K562 (cell line): ENCODE measurements at regions not wholly inside any gene's neighbourhood (a gene's known extent, or its start where the extent isn't known, plus 50 kb on each side); places are given as distances from the start of the nearest gene placed in this dataset.

Experiments
- ATAC-seq: fragments of 200-7000 bp; cut with Tn5 transposase; 3 replicates; pipeline ENCODE4 v1.9.1; 2020; ENCODE audit warnings: moderate library complexity
- BruUV-seq: library from RNA; stranded (reverse); fragments of 400-500 nt; replicated peaks from 2 replicates; lab custom pipeline; 2021; lab: Mats Ljungman, UMichigan
- CTCF ChIA-PET: fragments of 300-600 bp; formaldehyde crosslinking; extraction: SDS; loops from one replicate; lab custom pipeline; 2021; ENCODE audit warnings: low intra/inter-chr PET ratio; lab: Yijun Ruan, JAX
- POLR2A ChIA-PET: fragments of 300-600, 350-650 bp; sonication (Branson Sonifier 250); formaldehyde crosslinking; extraction: SDS; loops from one replicate; lab custom pipeline; 2021; ENCODE audit warnings: antibody characterized with exemption, inconsistent platforms; lab: Yijun Ruan, JAX
- DNase-seq, 4 experiments: peaks; one replicate each; pipeline versions ENCODE4 v3.0.0 to v3.0.0-alpha.2; 2011 to 2018; ENCODE audit warnings: low spot score in 3 of 4, mixed read lengths in 3 of 4; ENCODE audit errors: extremely low read depth in 1 of 4
- FAIRE-seq: peaks from 2 replicates; lab custom pipeline; 2011; peaks lifted over from hg19 to GRCh38; lab: Jason Lieb, UNC
- H2AFZ ChIP-seq: 2 replicates; pipeline ENCODE4 v1.6.0; 2011; ENCODE audit warnings: low read depth, low read length, control low read depth, inconsistent platforms
- H3K27ac ChIP-seq: fragments of 200-600 bp; 3 replicates; pipeline ENCODE4 v1.8.0; 2011; ENCODE audit warnings: low read depth, mild to moderate bottlenecking, control low read depth, inconsistent platforms, low read length, moderate library complexity, mixed read lengths; ENCODE audit errors: extremely low read depth
- H3K27me3 ChIP-seq, 2 experiments: fragments of 300-600 bp in 1 of 2; 2 replicates in 1 of 2; 3 replicates in 1 of 2; pipeline versions ENCODE4 v1.6.0 to v1.8.0; 2011; ENCODE audit warnings: inconsistent platforms in 2 of 2, low read length in 2 of 2, mild to moderate bottlenecking in 1 of 2, mixed read lengths in 1 of 2, moderate library complexity in 1 of 2; ENCODE audit not compliant: control insufficient read depth in 2 of 2, insufficient read depth in 2 of 2
- H3K36me3 ChIP-seq: fragments of 300-600 bp; 3 replicates; pipeline ENCODE4 v1.8.0; 2011; ENCODE audit warnings: mild to moderate bottlenecking, low read length, inconsistent platforms; ENCODE audit not compliant: control insufficient read depth, insufficient read depth
- H3K4me1 ChIP-seq, 2 experiments: fragments of 200-600 bp in 1 of 2; replicated peaks in 1 of 2; 2 replicates in 1 of 2; 3 replicates in 1 of 2; pipeline versions ENCODE4 v1.5.1 to v1.8.0; 2011; ENCODE audit warnings: inconsistent platforms in 2 of 2, low read length in 2 of 2, mild to moderate bottlenecking in 1 of 2, mixed read lengths in 1 of 2, moderate library complexity in 1 of 2; ENCODE audit not compliant: control insufficient read depth in 2 of 2, insufficient read depth in 2 of 2
- H3K4me2 ChIP-seq: 2 replicates; pipeline ENCODE4 v1.6.1; 2011; ENCODE audit warnings: low read length, control low read depth, inconsistent platforms, mixed read lengths; ENCODE audit not compliant: insufficient read depth
- H3K4me3 ChIP-seq: fragments of 200-600 bp; sonication (generic), shearing (Covaris generic); 2 replicates; pipeline ENCODE4 v1.5.1; 2016; ENCODE audit warnings: control low read depth, inconsistent platforms
- H3K79me2 ChIP-seq: fragments of 200-600 bp; 3 replicates; pipeline ENCODE4 v1.8.0; 2011; ENCODE audit warnings: low read length, inconsistent platforms; ENCODE audit not compliant: control insufficient read depth, insufficient read depth
- H3K9ac ChIP-seq, 2 experiments: 2 replicates each; pipeline versions ENCODE4 v1.6.0 to v1.6.1; 2011; ENCODE audit warnings: low read depth in 2 of 2, low read length in 2 of 2, control low read depth in 1 of 2, inconsistent platforms in 1 of 2, mild to moderate bottlenecking in 1 of 2, mixed read lengths in 1 of 2; ENCODE audit not compliant: insufficient read depth in 1 of 2
- H3K9me1 ChIP-seq: one replicate; pipeline ENCODE4 v1.6.0; 2011; ENCODE audit warnings: inconsistent platforms, mild to moderate bottlenecking, low read length, moderate library complexity; ENCODE audit not compliant: control insufficient read depth, insufficient read depth
- H3K9me3 ChIP-seq: replicated peaks from 2 replicates; pipeline ENCODE4 v1.5.1; 2011; ENCODE audit warnings: low read depth, low read length, inconsistent platforms; ENCODE audit not compliant: control insufficient read depth, insufficient read depth
- H4K20me1 ChIP-seq: replicated peaks from 2 replicates; pipeline ENCODE4 v1.6.1; 2011; ENCODE audit warnings: low read length, inconsistent platforms, mixed read lengths; ENCODE audit not compliant: control insufficient read depth, insufficient read depth
- AFF4 ChIP-seq: sonication (generic); formaldehyde crosslinking; IDR thresholded peaks from 2 replicates; pipeline ENCODE4 v1.8.0; 2023; ENCODE audit warnings: mild to moderate bottlenecking, missing genetic modification reagents
- IFI16 ChIP-seq: fragments of 250-450 bp; sonication (Bioruptor Pico); IDR thresholded peaks from 2 replicates; pipeline ENCODE4 v2.1.2; 2022; ENCODE audit warnings: mild to moderate bottlenecking, inconsistent platforms
- LARP7 ChIP-seq: fragments of 450-650 bp; IDR thresholded peaks from 2 replicates; pipeline ENCODE4 v1.6.1; 2016
- PPARD ChIP-seq: fragments of 250-450 bp; sonication (Bioruptor Pico); IDR thresholded peaks from 2 replicates; pipeline ENCODE4 v1.8.0; 2022; ENCODE audit warnings: inconsistent platforms, mild to moderate bottlenecking, moderate library complexity
- SETDB1 ChIP-seq: IDR thresholded peaks from one replicate; pipeline ENCODE4 v1.6.1; 2012; ENCODE audit warnings: low read length, control low read depth, inconsistent platforms
- TAL1 ChIP-seq: fragments of 450-650 bp; IDR thresholded peaks from 2 replicates; pipeline ENCODE4 v1.6.1; 2016; ENCODE audit warnings: mild to moderate bottlenecking
- THAP12 ChIP-seq: fragments of 250-450 bp; sonication (Bioruptor Pico); IDR thresholded peaks from 2 replicates; pipeline ENCODE4 v1.9.0; 2021; ENCODE audit warnings: mild to moderate bottlenecking, inconsistent platforms
- WGBS: fragments of 100-300 bp; shearing (Covaris generic); methylation state at CpG from one replicate; pipeline ENCODE4 v1.1.6; 2016; ENCODE audit warnings: low coverage, mixed read lengths; ENCODE audit not compliant: insufficient coverage; ENCODE audit errors: missing lambda C conversion rate; 5-methylcytosine and 5-hydroxymethylcytosine counted together
- in situ Hi-C: fragments of 300-500 bp; cut with MboI; formaldehyde crosslinking; loops from 4 replicates; pipeline ENCODE4 v1.15.0; 2018; ENCODE audit warnings: inconsistent platforms, mixed read lengths
- intact Hi-C: fragments of 100-400 bp; cut with micrococcal nuclease; formaldehyde crosslinking; loops from 2 replicates; pipeline ENCODE4 v1.14.2; 2022

GRCh38 chr18:44195394-44196140 is 485.1 kb upstream of the SETBP1 start:
- in situ Hi-C loops, result no loop called here
- Histone ChIP-seq H2AFZ (no peak overlapping the region), H3K79me2 (no peaks in the 10 kb centered on the region), H3K4me3 (no peak overlapping the region), H3K27me3 (no peaks in the 10 kb centered on the region), H3K9me3 (no peaks in the 10 kb centered on the region), H3K36me3 (no peaks in the 10 kb centered on the region), H3K4me2 (no peak overlapping the region), H4K20me1 (no peaks in the 10 kb centered on the region), H3K9me1 (no peaks in the 10 kb centered on the region), H3K27ac (no peak overlapping the region), H3K4me1 (no peaks in the 10 kb centered on the region), H3K9ac (no peak overlapping the region)
- TF ChIP-seq THAP12 (CRISPR knock-in tag), result no peak
- TF ChIP-seq LARP7, result no peak
- TF ChIP-seq AFF4 (CRISPR knock-in tag), result no peak
- no peak for TF ChIP-seq PPARD (CRISPR knock-in tag)
- TF ChIP-seq TAL1, result no peak
- no peak for TF ChIP-seq SETDB1
- no peak for TF ChIP-seq IFI16 (CRISPR knock-in tag)
- WGBS, result 6% methylated on average over 4 of the region's 4 CpGs
- intact Hi-C loops, result no loop called here
- DNase-seq (no peak), FAIRE-seq (no peak), ATAC-seq (no peak)
- no TSS peak for BruUV-seq
- ChIA-PET POLR2A (no interaction called here), CTCF (no interaction called here)
